Spleen (tissue), 11 donors: ENCODE measurements at regions not wholly inside any gene's neighbourhood (a gene's known extent, or its start where the extent isn't known, plus 50 kb on each side); places are given as distances from the start of the nearest gene placed in this dataset.

ENCODE experiments used
- DNase-seq: peaks from one replicate; pipeline ENCODE4 v3.0.0-alpha.2; 2020
- H3K27ac ChIP-seq, 8 donors: fragments of 200-600 bp; sonication (generic) in 7 of 8; 1 replicate in 4 of 8; 2 replicates in 4 of 8; pipeline versions ENCODE4 v1.5.0 to v1.8.0; 2016 to 2021; ENCODE audit warnings: inconsistent platforms in 4 of 8, mild to moderate bottlenecking in 4 of 8, moderate library complexity in 1 of 8
- H3K27me3 ChIP-seq, 7 donors: fragments of 200-600 bp; sonication (generic) in 6 of 7; replicated peaks in 1 of 7; 1 replicate in 4 of 7; 2 replicates in 3 of 7; pipeline versions ENCODE4 v1.5.0 to v1.8.0; 2016 to 2021; ENCODE audit warnings: inconsistent platforms in 3 of 7, mild to moderate bottlenecking in 1 of 7
- H3K36me3 ChIP-seq, 6 donors: fragments of 200-600 bp; sonication (generic) in 5 of 6; 1 replicate in 4 of 6; 2 replicates in 2 of 6; pipeline versions ENCODE4 v1.5.0 to v1.8.0; 2016 to 2021; ENCODE audit warnings: inconsistent platforms in 2 of 6
- H3K4me1 ChIP-seq, 6 donors: fragments of 200-600 bp; sonication (generic) in 5 of 6; 1 replicate in 3 of 6; 2 replicates in 3 of 6; pipeline versions ENCODE4 v1.5.0 to v1.8.0; 2016 to 2021; ENCODE audit warnings: inconsistent platforms in 3 of 6
- H3K4me3 ChIP-seq, 8 donors: fragments of 200-600 bp; sonication (generic) in 7 of 8; 1 replicate in 4 of 8; 2 replicates in 4 of 8; pipeline versions ENCODE4 v1.5.0 to v1.8.0; 2016 to 2021; ENCODE audit warnings: inconsistent platforms in 4 of 8, mild to moderate bottlenecking in 4 of 8, moderate library complexity in 2 of 8
- H3K9me3 ChIP-seq, 8 donors: fragments of 200-600 bp; sonication (generic) in 7 of 8; 1 replicate in 4 of 8; 2 replicates in 4 of 8; pipeline versions ENCODE4 v1.5.0 to v1.8.0; 2016 to 2021; ENCODE audit warnings: inconsistent platforms in 4 of 8
- CTCF ChIP-seq, 11 experiments: fragments of 200-600 bp in 7 of 11; fragments of 450-650 bp in 4 of 11; sonication (generic) in 4 of 11; IDR thresholded peaks in 8 of 11; conservative IDR thresholded peaks in 3 of 11; 1 replicate in 7 of 11; 2 replicates in 4 of 11; pipeline versions ENCODE4 v1.4.0 to v1.8.0; 2016 to 2021; ENCODE audit warnings: antibody characterized with exemption in 11 of 11, inconsistent platforms in 4 of 11, mild to moderate bottlenecking in 1 of 11
- POLR2A ChIP-seq, 3 donors: fragments of 450-650 bp; IDR thresholded peaks; one replicate each; pipeline ENCODE4 v1.5.1; 2017; ENCODE audit warnings: antibody characterized with exemption in 3 of 3, mild to moderate bottlenecking in 1 of 3
- POLR2AphosphoS5 ChIP-seq, 3 donors: sonication (generic); formaldehyde crosslinking; IDR thresholded peaks; one replicate each; pipeline ENCODE4 v1.5.1; 2017; ENCODE audit warnings: antibody characterized with exemption in 3 of 3
- WGBS, 5 donors: extraction: QIAGEN DNeasy Blood & Tissue Kit in 3 of 5; methylation state at CpG; one replicate each; pipeline versions ENCODE4 v1.1.5 to v1.1.7; 2013 to 2018; 5-methylcytosine and 5-hydroxymethylcytosine counted together
- intact Hi-C: fragments of 100-400 bp; cut with DNase I; formaldehyde crosslinking; loops from one replicate; pipeline ENCODE4 v1.15.0; 2023; ENCODE audit warnings: low total_unique reads
- donor health status: healthy with polysubstance abuse.
- donor health status: DM: no; HTN: no; CAD: no; lungs with moderate emphysema.
- donor health status: DM: no; HTN: no; CAD: no.
- donor health status: Bipolar disorder and iron deficiency.
- donor health status: healthy.
- donor health status: DM: no; HTN: no; CAD: no.
- donor health status: DM: yes; HTN: yes; CAD: no.

- intact Hi-C loops: no loop called here
- H3K27me3 ChIP-seq: peaks cover 0 to 45% (median 0%) of the 10 kb centered on the region in 7 donors
- WGBS, 5 donors: 73 to 92% (median 78%) methylated on average over 3 of the region's 3 CpGs
- no peak for DNase-seq
- peaks cover 0 to 6% (median 0%) of the 10 kb centered on the region in 8 donors for H3K9me3 ChIP-seq
- TF ChIP-seq POLR2AphosphoS5 (IDR thresholded peaks at IDR 0.05): no peak
- no peak for TF ChIP-seq CTCF (IDR thresholded peaks at IDR 0.05 in 8 of 11, conservative IDR thresholded peaks at IDR 0.05 in 3 of 11)
- no peak for TF ChIP-seq POLR2A (IDR thresholded peaks at IDR 0.05)
- H3K27ac ChIP-seq: no peak overlapping the region
- no peaks in the 10 kb centered on the region for H3K36me3 ChIP-seq
- peaks cover 0 to 11% (median 4%) of the 10 kb centered on the region in 6 donors for H3K4me1 ChIP-seq
- H3K4me3 ChIP-seq: no peak overlapping the region
Measured at GRCh38 chr16:86662740-86663139, 84.4 kb downstream of the FOXL1 start.

GRCh38 chr16:86663685-86664521 is 85.6 kb downstream of the FOXL1 start:
- no peak overlapping the region for H3K27ac ChIP-seq
- intact Hi-C loops: no loop called here
- H3K4me3 ChIP-seq: no peak overlapping the region
- H3K9me3 ChIP-seq: peaks cover 0 to 6% (median 0%) of the 10 kb centered on the region in 8 donors
- no peak for DNase-seq
- no peak for TF ChIP-seq CTCF (IDR thresholded peaks at IDR 0.05 in 8 of 11, conservative IDR thresholded peaks at IDR 0.05 in 3 of 11)
- no peak for TF ChIP-seq POLR2AphosphoS5 (IDR thresholded peaks at IDR 0.05)
- TF ChIP-seq POLR2A (IDR thresholded peaks at IDR 0.05): no peak
- H3K36me3 ChIP-seq: no peaks in the 10 kb centered on the region
- WGBS, 5 donors: 67 to 77% (median 73%) methylated on average over 19 of the region's 19 CpGs
- peaks cover 0 to 45% (median 0%) of the 10 kb centered on the region in 7 donors for H3K27me3 ChIP-seq
- peaks cover 0 to 14% (median 5%) of the 10 kb centered on the region in 6 donors for H3K4me1 ChIP-seq

GRCh38 chr16:86664522-86665318 is 86.4 kb downstream of the FOXL1 start:
- H3K27ac ChIP-seq: no peak overlapping the region
- no peak for DNase-seq
- TF ChIP-seq POLR2AphosphoS5 (IDR thresholded peaks at IDR 0.05): no peak
- TF ChIP-seq CTCF (IDR thresholded peaks at IDR 0.05 in 8 of 11, conservative IDR thresholded peaks at IDR 0.05 in 3 of 11): no peak
- TF ChIP-seq POLR2A (IDR thresholded peaks at IDR 0.05): no peak
- H3K36me3 ChIP-seq: no peaks in the 10 kb centered on the region
- H3K4me3 ChIP-seq: no peak overlapping the region
- peaks cover 0 to 15% (median 5%) of the 10 kb centered on the region in 6 donors for H3K4me1 ChIP-seq
- H3K27me3 ChIP-seq: peaks cover 0 to 52% (median 0%) of the 10 kb centered on the region in 7 donors
- WGBS, 5 donors: 31 to 51% (median 47%) methylated on average over 8 to 11 of the region's 11 CpGs
- intact Hi-C loops: no loop called here
- peaks cover 0 to 6% (median 0%) of the 10 kb centered on the region in 8 donors for H3K9me3 ChIP-seq

GRCh38 chr16:86665319-86665675 is 86.9 kb downstream of the FOXL1 start:
- Histone ChIP-seq H3K9me3 (peaks cover 0 to under 1% (median 0%) of the 10 kb centered on the region in 8 donors), H3K36me3 (no peaks in the 10 kb centered on the region), H3K4me3 (no peak overlapping the region), H3K27ac (no peak overlapping the region), H3K4me1 (peaks cover 0 to 15% (median 5%) of the 10 kb centered on the region in 6 donors), H3K27me3 (peaks cover 0 to 52% (median 0%) of the 10 kb centered on the region in 7 donors)
- TF ChIP-seq CTCF (IDR thresholded peaks at IDR 0.05 in 8 of 11, conservative IDR thresholded peaks at IDR 0.05 in 3 of 11) (no peak), POLR2AphosphoS5 (IDR thresholded peaks at IDR 0.05) (no peak), POLR2A (IDR thresholded peaks at IDR 0.05) (no peak)
- WGBS, 5 donors: 59 to 89% (median 65%) methylated on average over 2 of the region's 2 CpGs
- DNase-seq: no peak
- intact Hi-C loops: no loop called here
